ENCODE measurements at regions not wholly inside any gene's neighbourhood (a gene's known extent, or its start where the extent isn't known, plus 50 kb on each side); places are given as distances from the start of the nearest gene placed in this dataset.

DNA sequence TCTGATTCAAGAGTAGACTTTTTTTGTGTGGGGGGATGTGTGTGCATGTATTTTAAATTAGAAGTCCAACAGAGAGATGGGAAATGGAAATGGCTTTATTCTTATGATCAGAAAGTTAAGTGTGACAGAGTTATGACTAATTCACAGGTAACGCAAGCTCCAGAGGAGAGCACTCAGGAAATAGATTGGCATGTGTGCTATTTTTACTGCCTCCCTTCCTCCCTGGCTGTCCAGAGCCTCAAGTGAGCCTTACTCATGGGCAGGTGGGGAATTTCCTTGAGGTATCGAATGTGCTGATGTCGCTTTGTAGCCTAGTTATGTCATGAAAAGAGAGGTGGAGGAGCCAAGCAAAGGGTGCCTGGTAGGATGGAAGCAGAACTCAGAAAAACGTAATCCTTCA, 70.3 kb upstream of the BDNF start:
- Mint-ChIP-seq H3K27ac (ENCODE audit: unreplicated experiment) (peak overlapping the region; percentile 14), H3K4me1 (ENCODE audit: low read depth, unreplicated experiment) (peaks cover 7% of the 10 kb centered on the region), H3K9me3 (ENCODE audit: unreplicated experiment) (no peaks in the 10 kb centered on the region), H3K4me3 (ENCODE audit: unreplicated experiment) (no peak overlapping the region), H3K27me3 (ENCODE audit: insufficient read depth, unreplicated experiment) (no peaks in the 10 kb centered on the region), H3K36me3 (ENCODE audit: insufficient read depth, unreplicated experiment) (no peaks in the 10 kb centered on the region)
- H3K27me3 ChIP-seq (replicated peaks; ENCODE audit: control insufficient read depth, insufficient read depth, low read length): no peaks in the 10 kb centered on the region
- H3K4me3 ChIP-seq (ENCODE audit: low read depth, low read length): no peak overlapping the region
- H3K36me3 ChIP-seq (ENCODE audit: control insufficient read depth, insufficient read depth, low read length): no peaks in the 10 kb centered on the region
- POLR2A ChIA-PET: no interaction called here
- CTCF ChIA-PET: no interaction called here
- BruUV-seq (replicated peaks): no TSS peak
- H3K9me3 ChIP-seq: no peaks in the 10 kb centered on the region
- peak; percentile 32 to 47 for DNase-seq
- intact Hi-C loops (cut with micrococcal nuclease; ENCODE audit: unreplicated experiment): no loop called here
- no peaks in the 10 kb centered on the region for H3K4me1 ChIP-seq
- TF ChIP-seq, protein P1, sequence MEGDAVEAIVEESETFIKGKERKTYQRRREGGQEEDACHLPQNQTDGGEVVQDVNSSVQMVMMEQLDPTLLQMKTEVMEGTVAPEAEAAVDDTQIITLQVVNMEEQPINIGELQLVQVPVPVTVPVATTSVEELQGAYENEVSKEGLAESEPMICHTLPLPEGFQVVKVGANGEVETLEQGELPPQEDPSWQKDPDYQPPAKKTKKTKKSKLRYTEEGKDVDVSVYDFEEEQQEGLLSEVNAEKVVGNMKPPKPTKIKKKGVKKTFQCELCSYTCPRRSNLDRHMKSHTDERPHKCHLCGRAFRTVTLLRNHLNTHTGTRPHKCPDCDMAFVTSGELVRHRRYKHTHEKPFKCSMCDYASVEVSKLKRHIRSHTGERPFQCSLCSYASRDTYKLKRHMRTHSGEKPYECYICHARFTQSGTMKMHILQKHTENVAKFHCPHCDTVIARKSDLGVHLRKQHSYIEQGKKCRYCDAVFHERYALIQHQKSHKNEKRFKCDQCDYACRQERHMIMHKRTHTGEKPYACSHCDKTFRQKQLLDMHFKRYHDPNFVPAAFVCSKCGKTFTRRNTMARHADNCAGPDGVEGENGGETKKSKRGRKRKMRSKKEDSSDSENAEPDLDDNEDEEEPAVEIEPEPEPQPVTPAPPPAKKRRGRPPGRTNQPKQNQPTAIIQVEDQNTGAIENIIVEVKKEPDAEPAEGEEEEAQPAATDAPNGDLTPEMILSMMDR (IDR thresholded peaks at IDR 0.05; ENCODE audit: insufficient read depth in 1 of 2, low read depth in 1 of 2, low read length in 1 of 2, severe bottlenecking in 1 of 2, unreplicated experiment in 1 of 2): no peak

- BruUV-seq (replicated peaks): no TSS peak
- Mint-ChIP-seq H3K27ac (ENCODE audit: unreplicated experiment) (no peak overlapping the region), H3K4me3 (ENCODE audit: unreplicated experiment) (no peak overlapping the region), H3K27me3 (ENCODE audit: insufficient read depth, unreplicated experiment) (no peaks in the 10 kb centered on the region), H3K9me3 (ENCODE audit: unreplicated experiment) (peaks cover 12% of the 10 kb centered on the region), H3K36me3 (ENCODE audit: insufficient read depth, unreplicated experiment) (no peaks in the 10 kb centered on the region), H3K4me1 (ENCODE audit: low read depth, unreplicated experiment) (no peaks in the 10 kb centered on the region)
- intact Hi-C loops (cut with micrococcal nuclease; ENCODE audit: unreplicated experiment): no loop called here
- no peak overlapping the region for H3K4me3 ChIP-seq (ENCODE audit: low read depth, low read length)
- TF ChIP-seq, protein P1 (IDR thresholded peaks at IDR 0.05; ENCODE audit: insufficient read depth in 1 of 2, low read depth in 1 of 2, low read length in 1 of 2, severe bottlenecking in 1 of 2, unreplicated experiment in 1 of 2): no peak
- H3K36me3 ChIP-seq (ENCODE audit: control insufficient read depth, insufficient read depth, low read length): no peaks in the 10 kb centered on the region
- H3K27me3 ChIP-seq (replicated peaks; ENCODE audit: control insufficient read depth, insufficient read depth, low read length): no peaks in the 10 kb centered on the region
- POLR2A ChIA-PET: no interaction called here
- CTCF ChIA-PET: no interaction called here
- DNase-seq: no peak
- H3K4me1 ChIP-seq: no peaks in the 10 kb centered on the region
- H3K9me3 ChIP-seq: no peaks in the 10 kb centered on the region
Measured at GRCh38 chr11:27763736-27764135, 63.5 kb upstream of the BDNF start.

GRCh38 chr11:27761356-27761755, 61.1 kb upstream of the BDNF start:
- H3K4me3 ChIP-seq (ENCODE audit: low read depth, low read length): no peak overlapping the region
- no peaks in the 10 kb centered on the region for H3K4me1 Mint-ChIP-seq (ENCODE audit: low read depth, unreplicated experiment)
- H3K9me3 Mint-ChIP-seq (ENCODE audit: unreplicated experiment): peaks cover 12% of the 10 kb centered on the region
- TF ChIP-seq, protein P1 (IDR thresholded peaks at IDR 0.05; ENCODE audit: insufficient read depth in 1 of 2, low read depth in 1 of 2, low read length in 1 of 2, severe bottlenecking in 1 of 2, unreplicated experiment in 1 of 2): no peak
- no peaks in the 10 kb centered on the region for H3K36me3 ChIP-seq (ENCODE audit: control insufficient read depth, insufficient read depth, low read length)
- no peak overlapping the region for H3K4me3 Mint-ChIP-seq (ENCODE audit: unreplicated experiment)
- H3K27ac Mint-ChIP-seq (ENCODE audit: unreplicated experiment): no peak overlapping the region
- intact Hi-C loops (cut with micrococcal nuclease; ENCODE audit: unreplicated experiment): no loop called here
- ChIA-PET CTCF (no interaction called here), POLR2A (no interaction called here)
- H3K36me3 Mint-ChIP-seq (ENCODE audit: insufficient read depth, unreplicated experiment): no peaks in the 10 kb centered on the region
- no peaks in the 10 kb centered on the region for H3K27me3 ChIP-seq (replicated peaks; ENCODE audit: control insufficient read depth, insufficient read depth, low read length)
- no peak for DNase-seq
- H3K4me1 ChIP-seq: no peaks in the 10 kb centered on the region
- no TSS peak for BruUV-seq (replicated peaks)
- H3K27me3 Mint-ChIP-seq (ENCODE audit: insufficient read depth, unreplicated experiment): no peaks in the 10 kb centered on the region
- no peaks in the 10 kb centered on the region for H3K9me3 ChIP-seq
